Epithelial cell of prostate (primary cell): ENCODE measurements at regions not wholly inside any gene's neighbourhood (a gene's known extent, or its start where the extent isn't known, plus 50 kb on each side); places are given as distances from the start of the nearest gene placed in this dataset.
A peak's percentile ranks its signal among the peaks of the same experiment; 100 is the strongest.
"Not testable (repeated sequence)": the region's sequence is repeated elsewhere in the genome, so short reads cannot be mapped to it uniquely, and the experiment has no call there.

ENCODE experiments used
- DNase-seq: peaks from one replicate; pipeline ENCODE4 v3.0.0-alpha.2; 2011; ENCODE audit warnings: low read depth, low spot score
- H3K27ac ChIP-seq: fragments of 450-650 bp; 2 replicates; pipeline ENCODE4 v1.5.1; 2017; ENCODE audit warnings: mild to moderate bottlenecking

DNA sequence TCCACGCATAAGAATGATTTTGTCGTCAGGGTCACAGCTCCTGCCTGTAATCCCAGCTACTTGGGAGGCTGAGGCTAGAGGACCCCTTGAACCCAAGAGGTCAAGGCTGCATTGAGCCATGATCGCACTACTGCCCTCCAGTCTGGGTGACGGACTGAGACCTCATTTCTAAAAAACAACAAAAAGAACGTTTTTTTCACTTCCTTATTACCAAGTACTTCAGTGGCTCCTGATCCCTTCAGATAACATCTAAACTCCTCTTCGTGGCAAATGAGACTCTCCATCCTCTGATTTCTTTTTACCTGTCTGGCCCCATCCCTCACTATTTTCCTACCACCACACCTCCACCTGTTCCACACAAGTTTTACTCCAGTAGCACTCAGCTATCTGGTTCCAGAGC lies 105.4 kb upstream of the TLK1 start:
- H3K27ac ChIP-seq: no peak overlapping the region
- no peak for DNase-seq

DNA sequence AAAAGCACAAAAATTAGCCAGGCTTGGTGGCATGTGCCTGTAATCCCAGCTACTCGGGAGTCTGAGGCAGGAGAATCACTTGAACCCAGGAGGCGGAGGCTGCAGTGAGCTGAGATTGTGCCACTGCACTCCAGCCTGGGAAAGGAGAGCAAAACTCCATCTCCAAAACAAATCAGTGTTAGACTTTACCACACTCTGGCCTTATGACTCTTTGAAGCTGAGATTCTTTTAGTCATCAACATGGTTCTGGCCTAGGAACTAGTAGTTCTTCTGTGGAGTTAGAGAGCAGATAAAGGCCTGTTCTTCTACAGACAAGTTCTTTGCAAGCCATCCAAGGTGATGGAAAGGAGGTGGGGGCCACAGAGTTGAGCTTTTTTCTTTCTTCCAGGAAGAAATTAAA lies 100.8 kb upstream of the TLK1 start:
- not testable (repeated sequence) for DNase-seq, H3K27ac ChIP-seq

DNA sequence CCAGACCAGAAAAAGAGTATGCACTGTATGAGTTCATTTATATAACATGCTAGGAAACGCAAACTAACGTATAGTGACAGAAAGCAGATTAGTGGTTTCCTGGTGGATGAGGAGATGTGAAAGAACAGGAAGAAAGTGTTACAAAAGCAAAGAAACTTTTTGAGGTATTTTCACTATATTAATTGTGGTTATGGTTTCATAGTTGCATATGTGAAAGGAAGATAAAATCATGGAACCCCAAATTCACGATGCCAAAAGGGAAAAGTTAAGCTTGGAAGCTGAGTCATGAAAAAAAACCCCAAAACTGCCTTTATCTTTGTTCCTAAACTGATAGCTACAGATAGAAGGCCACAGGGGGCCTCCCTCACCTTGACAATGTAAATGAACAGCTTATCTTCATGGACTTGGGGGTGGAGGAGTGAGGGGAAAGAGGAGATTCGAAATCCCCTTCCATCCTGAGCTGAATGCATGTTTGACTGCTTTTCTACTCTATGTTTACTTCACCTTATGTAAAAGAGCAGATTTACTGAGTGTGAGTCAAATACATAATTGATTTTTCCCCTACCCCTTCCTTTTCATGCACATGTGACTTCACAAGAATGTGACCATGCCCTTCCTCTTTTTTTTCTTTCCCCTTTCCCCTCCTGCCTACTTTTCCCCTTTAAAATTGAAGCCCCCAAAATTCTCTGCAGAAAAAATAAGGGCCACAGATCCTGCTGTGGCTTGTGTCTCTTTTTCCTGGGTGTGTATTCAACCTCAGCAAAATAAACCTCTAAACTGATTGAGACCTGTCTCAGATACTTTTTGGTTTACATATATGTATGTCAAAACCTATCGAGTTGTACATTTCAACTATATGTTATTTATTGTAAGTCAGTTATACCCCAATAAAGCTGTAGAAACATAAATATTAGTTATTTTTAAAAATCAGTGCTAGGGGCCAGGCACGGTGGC lies 100.1 kb upstream of the TLK1 start:
- H3K27ac ChIP-seq: no peak overlapping the region
- no peak for DNase-seq

DNA sequence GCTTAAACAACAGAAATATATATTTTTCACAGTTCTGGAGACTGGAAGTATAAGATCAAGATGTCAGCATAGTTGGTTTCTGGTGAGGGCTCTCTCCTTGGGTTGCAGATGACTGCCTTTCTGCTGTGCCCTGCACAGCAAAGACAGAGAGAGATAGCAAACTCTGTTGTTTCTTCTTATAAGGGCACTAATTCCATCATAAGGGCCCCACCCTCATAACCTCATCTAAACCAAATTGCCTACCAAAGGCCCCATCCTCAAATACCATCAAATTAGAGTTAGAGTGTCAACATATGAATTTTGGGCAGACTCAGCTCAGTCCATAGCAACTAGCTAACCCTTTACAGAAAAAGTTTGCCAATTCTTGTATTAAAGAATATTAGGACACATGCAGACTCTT lies 94.0 kb upstream of the TLK1 start:
- no peak overlapping the region for H3K27ac ChIP-seq
- no peak for DNase-seq

DNA sequence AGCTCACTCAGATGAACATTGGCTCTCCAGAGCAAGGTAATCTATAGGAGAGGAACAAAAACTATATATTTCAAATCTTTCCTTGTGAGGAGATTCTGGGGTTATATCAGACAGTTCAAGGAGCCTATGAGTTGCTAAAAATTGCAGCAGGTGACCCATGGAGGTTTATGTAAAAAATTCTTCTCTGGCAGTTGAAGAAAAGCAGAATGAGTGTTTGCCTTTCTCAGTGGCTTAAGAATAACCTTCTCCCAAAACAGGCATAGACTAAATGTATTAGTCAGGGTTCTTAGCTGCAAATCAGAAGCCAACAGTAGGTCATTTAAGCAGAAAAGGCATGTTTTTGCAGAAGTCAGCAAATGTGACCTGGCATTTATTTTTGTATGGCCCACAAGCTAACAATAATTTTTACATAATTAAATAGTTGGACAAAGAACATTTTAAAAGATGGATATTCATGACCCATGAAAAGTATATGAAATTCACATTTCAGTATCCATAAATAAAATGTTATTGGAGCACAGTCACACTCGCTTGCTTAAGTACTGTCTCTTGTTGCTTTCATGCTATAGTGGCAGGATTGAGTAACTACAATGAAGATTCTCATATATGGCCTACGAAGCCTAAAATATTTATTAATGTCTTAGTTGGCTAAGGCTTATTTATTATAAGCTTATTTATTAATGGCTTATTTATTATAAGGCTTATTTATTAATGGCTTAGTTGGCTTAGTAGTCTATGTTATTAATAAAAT lies 93.4 kb upstream of the TLK1 start:
- no peak for DNase-seq
- H3K27ac ChIP-seq: no peak overlapping the region

DNA sequence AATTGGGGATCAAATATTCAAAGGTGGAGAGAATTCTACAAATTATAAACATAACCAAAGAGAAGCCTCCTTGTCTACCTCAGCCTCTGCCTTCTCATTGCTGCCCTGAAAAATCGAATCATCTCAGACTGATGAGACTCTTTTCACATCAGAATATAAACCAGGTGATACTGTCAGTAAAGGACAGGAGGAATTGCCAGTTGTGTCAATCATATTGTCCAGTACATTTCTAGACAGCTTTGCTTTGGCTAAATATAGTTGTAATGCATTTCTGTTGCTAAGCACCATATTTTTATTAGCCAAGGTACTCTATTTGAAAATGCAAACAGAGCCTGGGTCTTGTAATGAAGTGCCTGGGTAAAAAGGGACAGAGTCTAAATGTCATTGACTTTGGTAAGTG lies 92.6 kb upstream of the TLK1 start:
- DNase-seq: no peak
- H3K27ac ChIP-seq: no peak overlapping the region

DNA sequence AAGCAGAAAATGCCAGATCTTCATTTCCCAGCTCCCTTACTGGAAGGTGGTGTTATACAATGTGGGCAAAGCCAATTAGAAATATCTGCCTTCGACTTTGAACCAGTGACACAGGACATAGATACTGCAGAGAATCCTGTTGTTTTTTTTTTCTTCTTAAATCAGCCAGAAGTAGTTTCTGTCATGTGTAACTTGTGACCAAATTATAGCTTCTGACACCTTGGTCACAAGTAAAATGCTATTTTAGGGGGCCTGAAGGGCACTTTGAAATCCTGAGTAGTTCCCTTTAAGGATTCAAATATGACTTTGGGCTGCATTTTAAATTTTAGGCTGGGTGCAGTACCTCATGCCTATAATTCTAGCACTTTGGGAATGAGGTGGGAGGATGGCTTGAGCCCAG lies 89.0 kb upstream of the TLK1 start:
- no peak for DNase-seq
- H3K27ac ChIP-seq: no peak overlapping the region

DNA sequence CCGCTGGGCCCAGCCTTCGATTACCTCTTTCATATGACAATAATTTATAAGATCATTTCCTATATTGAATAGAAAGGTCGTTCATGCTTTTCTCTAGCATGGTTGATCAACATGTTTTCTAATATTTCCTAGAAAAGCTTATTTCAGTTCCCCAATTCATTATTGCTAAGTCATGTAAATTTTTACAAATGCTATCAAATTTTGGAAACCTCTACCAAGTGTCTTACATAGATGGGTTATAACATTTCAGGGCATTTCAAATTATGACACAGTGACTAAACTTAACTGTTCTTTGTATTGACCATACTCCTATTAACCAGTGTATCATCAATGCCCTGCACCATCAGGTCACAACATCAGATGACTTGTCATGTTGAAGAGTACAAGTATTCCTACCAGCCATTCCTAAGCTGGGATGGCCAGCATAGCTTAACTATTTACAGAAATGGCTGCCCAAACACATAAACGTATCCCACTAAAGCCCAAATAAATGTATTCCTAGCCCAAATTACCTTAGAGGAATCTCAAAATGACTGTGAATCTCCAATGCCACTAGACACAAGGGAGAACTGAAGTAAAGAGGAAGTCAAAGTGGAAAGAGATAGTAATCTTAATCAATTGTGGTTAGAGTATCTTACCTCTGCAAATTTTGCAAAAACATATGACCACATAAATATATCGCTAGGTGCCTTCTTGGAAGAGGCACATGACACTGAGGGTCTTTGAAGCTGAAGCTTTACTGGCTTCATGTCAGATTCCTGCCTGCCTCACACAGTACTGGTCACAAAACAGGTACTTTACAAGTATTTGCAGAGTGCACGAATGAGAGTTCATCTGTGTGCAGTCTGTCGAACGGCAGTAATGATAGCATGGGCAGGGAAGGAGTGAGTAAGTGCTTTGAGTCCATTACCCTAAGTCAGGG lies 87.3 kb upstream of the TLK1 start:
- no peak overlapping the region for H3K27ac ChIP-seq
- DNase-seq: no peak

DNA sequence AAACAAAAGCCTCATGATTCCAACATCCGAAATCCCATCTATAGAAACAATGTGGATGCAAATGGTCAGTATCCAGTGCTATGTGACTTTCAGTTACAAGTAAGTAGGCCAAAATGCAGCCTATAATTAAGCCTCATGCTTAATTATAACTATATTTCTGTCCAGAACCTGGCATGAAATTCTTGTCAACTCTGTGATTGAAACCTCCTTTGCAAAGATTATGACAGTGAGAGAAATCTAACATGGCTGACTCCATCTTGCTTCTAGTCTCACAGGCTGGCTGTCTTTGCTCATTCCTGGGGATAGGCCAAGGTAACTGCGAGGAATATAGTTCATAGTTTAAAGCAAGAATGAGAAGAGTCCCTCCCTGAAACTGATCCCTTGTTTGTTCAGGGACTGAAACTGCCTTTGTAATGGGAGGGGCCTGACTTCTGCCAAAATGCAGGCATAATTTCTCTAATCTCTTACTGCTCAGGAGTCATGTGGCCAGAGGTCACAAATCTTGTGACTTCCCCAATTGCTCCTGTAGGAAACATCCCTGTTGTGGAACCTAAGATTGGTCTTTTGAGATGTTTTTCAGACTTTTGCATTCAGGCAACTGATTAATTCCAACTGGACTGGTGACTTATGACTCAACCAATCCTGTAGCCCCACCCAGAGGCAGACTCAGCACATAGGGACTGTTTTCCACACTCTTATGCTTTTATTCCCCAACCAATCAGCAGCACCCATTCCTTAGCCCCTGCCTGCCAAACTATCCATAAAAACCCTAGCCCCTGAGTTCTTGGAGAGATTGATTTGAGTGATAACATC lies 84.5 kb upstream of the TLK1 start:
- no peak for DNase-seq
- H3K27ac ChIP-seq: peak overlapping the region; percentile 61

DNA sequence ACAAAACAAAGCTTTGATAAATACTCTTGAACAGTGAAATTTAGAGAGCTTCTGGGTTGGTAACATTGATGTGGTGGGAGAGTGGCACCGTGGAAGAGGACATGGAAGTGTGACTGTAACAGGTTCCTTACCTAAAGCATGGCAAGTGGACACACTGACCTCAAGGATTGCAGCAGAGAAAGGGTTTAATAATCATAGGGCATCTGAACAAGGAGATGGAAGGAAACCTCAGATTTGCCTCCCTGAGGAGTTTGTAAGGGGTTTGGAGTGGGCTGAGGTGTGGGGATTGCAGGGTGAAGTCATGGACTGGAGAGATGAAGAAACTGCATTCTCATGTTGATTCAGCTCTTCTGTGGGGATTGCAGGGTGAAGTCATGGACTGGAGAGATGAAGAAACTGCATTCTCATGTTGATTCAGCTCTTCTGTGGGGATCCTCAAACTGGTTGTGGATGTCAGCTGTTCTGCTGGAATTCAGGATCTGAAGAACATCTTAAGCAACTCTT lies 83.8 kb upstream of the TLK1 start:
- DNase-seq: no peak
- peak overlapping the region; percentile 61 for H3K27ac ChIP-seq

DNA sequence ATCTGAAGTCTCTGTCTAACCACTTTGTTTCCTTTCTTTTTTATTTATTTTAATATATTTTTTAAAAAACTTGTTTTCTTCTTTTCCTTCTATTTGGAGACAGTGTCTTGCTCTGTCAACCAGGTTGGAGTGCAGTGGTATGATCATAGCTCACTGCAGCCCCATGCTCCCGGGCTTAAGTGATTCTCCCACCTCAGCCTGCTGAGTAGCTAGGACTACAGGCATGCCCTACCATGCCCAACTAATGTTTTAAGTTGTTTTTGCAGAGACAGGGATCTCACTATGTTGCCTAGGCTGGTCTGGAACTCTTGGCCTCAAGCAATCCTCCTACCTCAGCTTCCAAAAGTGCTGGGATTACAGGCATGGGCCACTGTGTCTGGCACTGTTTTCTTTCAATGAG lies 81.1 kb upstream of the TLK1 start:
- DNase-seq: no peak
- no peak overlapping the region for H3K27ac ChIP-seq

DNA sequence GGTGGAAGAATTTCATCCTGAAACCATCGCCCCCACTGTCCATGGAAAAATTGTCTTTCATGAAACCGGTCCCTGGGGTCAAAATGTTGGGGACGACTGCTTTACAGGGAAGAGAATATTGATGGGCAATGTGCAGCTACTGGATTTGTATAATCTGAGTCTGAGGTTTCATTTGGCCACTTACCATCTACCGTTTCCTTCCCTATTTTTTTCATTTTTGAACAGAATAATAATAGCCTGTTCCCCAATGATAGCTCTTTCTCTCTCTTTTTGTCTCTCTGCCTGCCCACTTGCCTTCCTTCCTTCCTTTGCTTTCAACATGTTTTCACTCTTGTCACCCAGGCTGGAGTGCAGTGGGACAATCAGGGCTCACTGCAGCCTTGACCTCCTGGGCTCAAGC lies 78.3 kb upstream of the TLK1 start:
- no peak overlapping the region for H3K27ac ChIP-seq
- no peak for DNase-seq

DNA sequence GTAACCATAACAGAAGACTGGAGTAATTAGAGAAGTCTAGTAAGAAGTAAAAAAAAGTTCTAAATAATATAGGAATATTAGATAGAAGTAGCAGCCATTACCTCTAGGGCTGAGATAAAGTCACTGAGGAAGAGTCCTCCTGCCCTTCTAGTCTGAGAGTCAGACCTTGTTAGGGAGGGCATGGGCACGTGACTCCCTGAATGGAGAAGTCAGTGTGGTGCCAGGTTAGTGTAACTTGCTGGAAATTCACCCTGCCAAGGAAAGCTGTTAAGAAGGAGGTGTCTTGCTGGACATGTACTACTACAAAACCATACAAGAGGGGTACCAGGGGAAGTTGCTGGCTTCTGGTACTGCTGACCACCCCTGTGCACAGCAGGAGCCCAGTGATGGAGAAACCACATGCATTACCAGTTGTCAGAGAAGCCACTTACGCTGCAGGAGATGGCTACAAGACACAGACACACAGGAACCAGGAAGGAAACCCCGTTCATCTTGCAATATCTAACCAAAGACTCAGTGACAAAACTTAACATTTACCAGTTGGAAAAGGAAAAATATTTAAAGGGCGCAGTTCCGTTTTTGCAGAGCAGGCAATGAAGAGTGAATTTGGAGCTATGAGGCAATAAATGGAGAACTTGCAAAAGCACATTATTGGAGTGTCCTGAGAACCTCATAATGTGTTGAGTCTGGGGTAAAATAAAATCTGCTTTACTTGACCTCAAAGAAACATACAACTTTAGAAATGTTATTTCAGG lies 77.2 kb upstream of the TLK1 start:
- DNase-seq: no peak
- H3K27ac ChIP-seq: no peak overlapping the region

DNA sequence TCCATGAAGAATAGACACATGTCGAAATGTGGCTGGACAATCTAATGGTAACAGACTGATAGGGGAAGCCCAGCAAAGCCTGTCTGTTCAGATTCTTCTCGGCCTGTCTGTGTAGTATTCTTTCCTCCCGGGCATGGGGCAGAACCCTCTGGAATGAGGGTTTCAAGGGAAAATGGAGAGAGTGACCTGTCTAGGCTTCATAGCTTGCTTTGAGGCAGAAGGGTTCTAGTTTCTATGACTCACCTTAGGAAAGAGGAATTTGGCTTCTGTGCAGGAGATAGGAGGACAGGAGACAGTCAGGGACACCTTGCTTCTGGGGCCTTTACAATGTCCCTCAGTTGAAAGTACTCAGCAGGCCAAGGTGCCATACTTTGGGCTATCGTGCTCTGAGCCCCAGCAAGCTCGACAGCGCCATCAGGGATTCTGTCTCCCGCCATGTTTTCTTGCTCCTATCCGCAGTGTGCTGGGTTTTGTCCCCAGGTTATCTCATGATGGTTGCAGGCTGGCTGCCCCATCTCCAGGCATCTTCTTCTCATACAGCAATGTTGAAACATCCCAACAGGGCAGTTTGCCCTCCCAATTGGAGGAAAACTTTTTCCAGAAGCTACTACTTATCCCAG lies 74.7 kb upstream of the TLK1 start:
- H3K27ac ChIP-seq: no peak overlapping the region
- no peak for DNase-seq

DNA sequence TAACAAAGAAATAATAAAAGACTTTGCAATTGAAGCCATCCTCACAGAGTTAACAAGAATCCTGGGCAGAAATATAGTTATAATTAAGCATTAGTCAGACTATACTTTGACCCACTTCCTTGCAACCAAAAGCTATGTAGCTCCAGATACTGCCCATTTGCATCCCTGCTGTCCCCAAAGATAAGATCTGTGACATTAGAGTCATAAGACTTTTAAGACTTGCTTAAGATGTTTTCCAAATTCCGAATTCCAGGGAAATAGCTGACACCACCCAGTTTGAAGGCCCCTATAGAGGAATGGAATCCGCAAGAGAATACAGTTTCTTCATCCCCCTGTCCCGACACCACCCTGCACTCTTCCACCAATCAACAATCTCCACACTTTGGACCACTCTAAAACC lies 69.5 kb upstream of the TLK1 start:
- no peak overlapping the region for H3K27ac ChIP-seq
- DNase-seq: no peak

DNA sequence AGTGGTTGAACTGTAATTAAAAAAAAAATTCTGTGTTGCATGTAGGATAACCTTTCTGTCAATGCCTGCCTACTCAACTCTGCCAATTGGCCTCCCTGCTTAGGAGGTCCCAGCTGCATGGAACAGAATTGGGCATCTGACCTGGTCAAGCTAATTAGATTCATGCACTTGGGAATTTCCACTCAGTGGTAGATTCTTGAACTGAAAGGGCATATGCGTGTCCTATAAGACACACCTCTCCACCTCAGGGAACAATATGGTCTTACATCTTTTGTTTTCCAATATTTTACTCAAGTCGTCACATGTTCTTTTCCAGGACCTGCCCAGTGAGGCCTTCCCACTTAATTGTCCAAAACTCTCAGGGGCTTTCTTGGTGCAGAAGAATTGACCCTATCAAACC lies 68.1 kb upstream of the TLK1 start:
- no peak for DNase-seq
- no peak overlapping the region for H3K27ac ChIP-seq

DNA sequence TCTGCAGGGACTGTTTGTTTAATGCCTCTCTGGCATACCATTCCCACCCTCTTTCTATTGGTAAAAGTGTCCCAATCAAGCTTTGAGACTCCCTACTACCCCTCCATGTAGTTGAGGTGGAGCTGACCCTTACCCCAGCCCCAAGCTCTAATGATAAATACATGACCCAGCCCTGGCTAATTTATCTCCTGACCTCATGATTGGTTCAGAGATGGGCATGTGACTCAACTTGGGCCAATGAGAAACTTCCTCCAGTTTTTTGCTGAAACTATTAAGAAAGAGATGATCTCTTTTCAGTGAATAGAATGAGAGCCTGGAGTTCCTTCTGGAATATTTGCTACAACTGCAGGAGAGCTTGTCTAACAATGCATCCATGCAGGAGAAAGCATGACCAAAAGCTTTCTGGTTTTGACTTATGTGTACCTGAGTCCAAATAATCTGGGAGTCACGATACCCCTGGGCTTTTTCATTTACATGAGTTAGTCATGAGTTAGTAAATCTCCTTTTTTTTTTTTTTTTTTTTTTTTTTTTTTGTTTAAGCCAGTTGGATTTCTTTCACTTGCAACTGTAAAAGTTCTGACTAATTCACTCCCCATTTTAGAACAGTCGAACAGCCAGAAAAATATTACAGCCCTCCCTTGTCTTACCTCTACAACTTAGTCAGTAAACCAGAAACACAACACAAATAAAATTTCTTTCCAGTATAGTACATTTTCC lies 66.5 kb upstream of the TLK1 start:
- H3K27ac ChIP-seq: peak overlapping the region; percentile 34
- no peak for DNase-seq

DNA sequence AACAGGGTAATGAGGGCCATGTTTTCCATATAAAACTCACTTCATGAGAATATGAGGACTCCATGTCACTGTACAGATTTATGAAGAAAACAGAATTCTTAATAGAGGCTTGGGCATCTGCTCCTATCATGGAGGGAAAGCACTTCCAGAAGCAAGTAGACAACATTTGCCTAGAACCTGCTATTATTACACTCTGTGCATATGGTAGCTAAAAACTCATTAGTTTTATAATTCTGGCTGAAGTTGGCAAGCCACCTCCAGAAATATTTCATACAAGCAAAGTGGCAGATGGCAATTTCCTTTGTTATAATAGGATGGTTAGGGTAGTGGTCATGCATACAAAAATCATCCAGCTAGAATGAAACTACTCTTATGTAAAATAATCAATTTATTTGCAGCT lies 65.8 kb upstream of the TLK1 start:
- no peak overlapping the region for H3K27ac ChIP-seq
- DNase-seq: no peak
